ENCODE measurements at regions not wholly inside any gene's neighbourhood (a gene's known extent, or its start where the extent isn't known, plus 50 kb on each side); places are given as distances from the start of the nearest gene placed in this dataset.

DNA sequence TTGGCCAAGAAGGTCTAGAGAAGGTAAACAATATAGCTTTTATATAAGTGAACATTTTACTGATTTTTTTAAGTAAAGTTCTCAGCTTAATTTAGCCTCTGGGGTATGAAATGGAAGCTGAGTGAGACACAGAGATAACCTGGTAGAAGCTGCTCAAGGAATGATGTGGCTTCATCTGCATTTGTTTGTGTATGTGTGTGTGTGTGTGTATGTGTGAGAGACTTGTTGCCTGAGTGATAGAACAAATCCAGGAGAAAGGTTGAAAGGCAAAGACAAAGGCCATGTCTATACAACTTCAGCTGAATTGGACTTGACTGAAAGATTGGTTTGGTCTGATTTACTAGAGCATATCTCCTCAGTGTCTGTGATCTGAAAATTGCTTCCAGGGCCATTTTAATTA, 63.6 kb downstream of the PCDH7 start:
- DNase-seq: no peak

DNA sequence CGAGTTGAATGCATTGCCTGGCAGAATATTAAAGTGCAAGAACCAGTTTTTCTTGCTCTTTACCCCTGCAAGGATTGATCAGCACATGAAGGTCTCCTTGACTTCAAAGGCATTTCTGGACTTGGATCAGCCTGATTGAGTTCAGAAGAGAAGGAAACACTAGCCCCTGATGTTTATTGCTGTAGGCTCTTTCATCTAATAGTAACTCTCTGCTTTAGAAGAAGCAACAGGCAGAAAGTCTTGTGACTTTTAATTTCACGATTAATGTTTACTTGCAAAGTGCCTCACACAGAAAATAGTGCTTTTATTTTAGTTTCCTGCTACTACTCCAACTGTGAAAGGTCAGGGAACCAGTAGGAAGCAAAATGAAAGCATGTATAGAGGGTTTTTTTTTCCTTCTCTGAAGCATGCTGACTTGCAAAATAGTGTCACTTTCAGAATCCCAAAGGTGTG, 69.1 kb downstream of the PCDH7 start:
- peak; percentile 0 for DNase-seq

DNA sequence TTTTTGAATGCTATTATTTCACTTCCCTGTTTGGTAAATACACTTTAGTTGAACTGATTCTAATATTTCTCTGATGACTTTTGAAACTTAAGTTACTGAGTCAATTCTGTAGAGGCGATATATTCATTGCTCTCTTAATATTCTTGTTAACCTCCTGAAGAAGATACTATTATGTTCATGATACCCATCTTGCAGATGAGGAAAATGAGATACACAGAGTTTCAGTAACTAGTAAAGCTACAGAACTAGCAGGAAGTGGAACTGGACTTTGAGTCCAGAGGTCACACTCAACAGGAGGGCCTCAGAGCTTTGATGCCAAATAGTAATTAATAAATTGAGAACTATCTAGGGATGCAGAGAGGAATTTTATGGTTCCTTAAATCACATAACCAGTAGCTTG, 70.0 kb downstream of the PCDH7 start:
- DNase-seq: no peak

DNA sequence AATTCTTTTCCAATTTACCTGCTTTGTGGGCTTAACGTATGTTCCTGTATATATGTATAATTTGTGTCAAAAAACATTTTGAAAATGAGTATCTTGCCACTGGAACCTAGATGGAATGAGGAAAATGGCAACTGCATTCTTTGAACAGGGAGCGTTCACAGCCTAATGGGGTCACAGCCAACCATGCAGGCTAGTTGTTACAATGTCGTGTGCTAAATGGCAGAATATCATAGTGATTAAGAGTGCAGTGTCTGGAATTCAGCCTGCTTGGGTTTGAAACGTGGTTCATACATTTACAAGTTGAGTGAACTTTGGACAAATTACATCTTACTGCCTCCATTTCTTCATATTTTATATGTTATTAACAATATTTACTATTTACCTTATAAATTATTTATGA, 70.8 kb downstream of the PCDH7 start:
- no peak for DNase-seq

DNA sequence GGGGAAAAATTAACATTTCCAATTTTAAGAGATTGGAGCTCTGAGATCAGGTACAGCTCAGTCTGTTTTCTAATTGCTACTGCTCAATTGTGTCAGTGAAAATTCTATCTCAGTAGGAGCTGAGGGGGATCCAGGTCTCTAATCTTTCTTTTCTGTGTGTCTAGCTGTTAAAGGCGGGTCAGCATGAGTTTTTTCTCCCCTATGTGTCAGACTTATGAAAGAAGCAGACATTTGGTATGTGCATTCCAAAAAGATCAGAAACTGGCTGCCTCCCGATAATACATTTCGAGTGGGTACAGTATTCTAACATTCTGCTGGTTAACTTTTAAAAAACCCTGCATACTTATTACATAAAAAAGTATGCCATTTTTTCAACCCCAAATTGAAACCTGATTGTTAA, 72.4 kb downstream of the PCDH7 start:
- DNase-seq: no peak

DNA sequence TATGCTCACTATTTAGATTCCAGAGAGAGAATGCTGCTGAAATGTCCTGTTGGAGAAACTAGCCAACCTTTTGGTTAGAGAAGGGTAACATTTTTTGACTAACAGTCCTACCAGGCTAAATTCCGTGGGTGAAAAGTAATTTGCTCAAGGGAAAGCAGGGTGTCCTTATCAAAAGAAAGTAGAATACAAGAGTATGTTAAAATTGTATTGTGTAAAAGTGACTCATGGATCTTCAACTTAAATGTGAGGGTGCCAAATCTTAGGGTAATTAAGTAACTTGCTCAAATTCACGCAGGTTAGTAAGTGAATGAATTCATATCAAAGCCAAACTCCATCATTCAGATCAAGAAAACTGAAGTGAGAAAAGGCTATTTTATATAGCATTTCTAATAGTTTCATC, 81.7 kb downstream of the PCDH7 start:
- DNase-seq: no peak

DNA sequence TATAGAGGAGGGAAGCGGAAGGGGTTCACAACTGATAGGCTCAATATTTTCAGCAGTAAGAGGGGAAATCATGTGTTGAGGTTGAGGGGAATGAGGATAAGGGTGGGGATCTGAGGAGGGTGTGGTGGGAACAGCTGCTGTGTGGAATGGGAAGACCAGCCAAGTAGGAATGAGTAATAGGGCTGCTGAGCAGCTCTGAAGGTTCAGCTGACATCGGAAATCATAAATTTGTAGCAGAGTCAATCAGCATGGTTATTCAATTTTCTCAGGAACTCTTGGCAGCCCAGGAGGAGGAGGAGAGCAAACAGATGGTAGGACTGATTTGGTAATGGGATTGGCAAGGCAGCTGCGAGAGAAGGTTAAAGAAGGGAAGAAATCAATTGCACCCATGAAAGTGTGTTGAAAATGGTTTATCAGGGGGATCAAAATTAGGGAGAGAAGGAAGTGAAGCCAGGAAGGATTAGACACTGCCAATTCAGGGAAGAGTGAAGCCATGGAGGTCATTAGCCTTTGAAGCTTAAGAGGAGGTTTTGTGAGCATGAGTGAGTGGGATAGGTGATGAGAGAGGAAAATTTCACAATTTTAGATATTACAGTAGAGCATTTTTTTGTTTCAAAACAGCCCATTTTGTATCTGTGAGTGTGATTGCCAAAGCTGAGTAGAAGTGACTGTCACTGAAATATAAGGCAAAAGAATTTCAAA, 82.6 kb downstream of the PCDH7 start:
- no peak for DNase-seq

DNA sequence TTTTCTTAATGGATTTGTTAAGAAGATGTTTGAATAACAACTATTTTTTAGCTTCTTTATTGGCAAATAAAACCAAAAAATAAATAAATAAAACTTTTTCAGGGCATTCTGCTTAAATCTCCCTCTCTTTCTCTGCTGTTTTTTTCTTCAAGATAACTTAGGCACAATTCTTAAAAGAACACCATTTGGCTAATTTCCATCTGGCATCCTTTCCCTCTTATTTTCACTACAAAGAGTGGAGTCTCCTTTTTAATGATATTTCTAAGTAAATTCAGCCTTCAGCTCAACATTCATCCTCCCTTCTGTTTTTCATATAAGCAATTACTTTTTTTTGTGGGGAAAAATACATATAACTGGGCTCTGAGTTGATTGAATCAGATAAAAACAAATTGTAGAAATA, 88.1 kb downstream of the PCDH7 start:
- DNase-seq: no peak

DNA sequence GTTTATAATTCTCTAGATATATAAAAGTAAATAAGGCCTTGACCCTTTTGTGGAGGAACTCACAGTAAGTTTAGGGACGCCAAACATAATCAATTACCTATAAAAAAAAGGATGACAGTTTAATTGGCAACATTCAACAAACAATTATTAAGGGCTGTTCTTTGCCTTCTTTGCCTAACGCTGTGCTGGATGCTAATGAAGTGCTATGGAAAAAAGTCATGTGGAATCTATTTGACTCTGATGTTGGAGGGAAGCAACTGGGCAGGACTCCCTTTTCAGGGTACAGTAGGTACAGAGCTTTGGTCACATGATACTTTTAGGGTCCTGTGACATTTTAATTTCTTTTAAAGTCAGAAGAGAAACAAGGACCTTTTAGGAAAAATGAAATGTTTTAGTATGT, 91.1 kb downstream of the PCDH7 start:
- no peak for DNase-seq

DNA sequence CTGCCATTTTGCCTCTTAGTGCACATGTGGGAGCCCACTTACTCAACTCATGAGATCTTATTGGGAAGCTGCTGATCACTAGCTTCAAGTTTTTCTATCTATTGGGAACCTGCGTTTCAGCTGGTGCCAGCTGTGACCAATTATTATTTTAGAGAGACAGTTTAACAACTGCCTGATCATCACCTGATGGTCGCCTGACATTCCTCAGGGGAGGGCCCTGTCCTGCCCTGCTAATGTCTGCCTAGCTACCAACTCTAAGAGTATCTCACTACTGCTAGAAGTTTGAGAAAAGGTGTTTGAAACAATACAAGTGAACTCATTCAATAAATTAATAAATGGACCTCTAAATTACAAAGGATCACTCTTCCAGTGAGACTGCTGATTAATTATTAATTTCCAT, 95.5 kb downstream of the PCDH7 start:
- no peak for DNase-seq

DNA sequence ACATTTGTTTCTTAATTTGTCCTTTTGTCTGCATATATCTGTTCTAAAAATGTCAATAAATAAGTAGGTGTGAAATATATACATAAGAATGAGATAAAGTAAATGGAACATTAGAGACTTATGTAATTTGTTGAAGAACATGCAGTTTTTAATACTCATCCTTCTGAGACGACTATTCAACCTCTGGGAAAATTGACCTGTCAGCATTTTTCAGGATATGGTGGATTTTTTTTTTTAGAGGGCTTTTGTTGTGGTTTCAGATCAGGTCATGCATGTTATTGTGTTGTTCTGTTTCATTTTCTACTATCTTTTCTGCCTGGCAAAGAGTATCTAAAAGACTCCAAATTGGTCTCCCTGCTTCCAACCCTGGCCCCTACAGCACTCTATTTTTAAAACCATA, 97.3 kb downstream of the PCDH7 start:
- no peak for DNase-seq

DNA sequence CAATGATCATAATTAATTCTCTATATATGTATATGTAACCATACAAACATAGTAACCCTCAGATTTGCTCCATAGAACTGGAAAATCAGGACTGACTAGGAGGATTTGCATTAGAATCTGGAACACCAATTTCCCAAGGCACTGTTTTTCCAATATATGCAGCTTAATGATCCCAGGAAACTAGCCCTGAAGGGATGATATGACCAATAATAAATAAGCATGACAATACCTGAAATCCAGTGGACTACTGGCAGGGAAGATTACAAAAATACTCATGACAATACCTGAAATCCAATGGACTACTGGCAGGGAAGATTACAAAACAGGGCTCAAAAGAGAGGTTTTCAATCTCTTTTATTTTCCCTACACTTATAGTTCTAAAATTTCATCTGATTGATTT, 98.4 kb downstream of the PCDH7 start:
- no peak for DNase-seq

DNA sequence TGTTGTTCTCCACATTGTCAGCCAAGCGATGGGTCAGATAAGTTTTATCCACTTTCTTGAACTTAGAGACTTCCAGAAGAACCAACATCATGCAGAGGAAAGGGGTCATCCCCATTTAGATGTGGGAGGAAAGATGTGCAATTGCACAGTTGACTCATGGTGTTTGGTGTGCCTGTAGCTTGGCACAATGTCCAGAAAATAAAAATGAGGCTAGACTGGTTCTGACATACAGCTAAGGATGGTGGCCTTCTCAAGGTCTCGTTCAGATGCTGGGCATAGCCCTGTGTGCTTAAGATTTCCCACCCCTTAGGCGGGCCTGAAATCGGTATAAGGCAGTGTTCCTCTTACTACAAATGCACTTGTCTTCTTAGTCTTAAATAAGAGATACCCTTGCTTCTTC, 101.1 kb downstream of the PCDH7 start:
- no peak for DNase-seq

DNA sequence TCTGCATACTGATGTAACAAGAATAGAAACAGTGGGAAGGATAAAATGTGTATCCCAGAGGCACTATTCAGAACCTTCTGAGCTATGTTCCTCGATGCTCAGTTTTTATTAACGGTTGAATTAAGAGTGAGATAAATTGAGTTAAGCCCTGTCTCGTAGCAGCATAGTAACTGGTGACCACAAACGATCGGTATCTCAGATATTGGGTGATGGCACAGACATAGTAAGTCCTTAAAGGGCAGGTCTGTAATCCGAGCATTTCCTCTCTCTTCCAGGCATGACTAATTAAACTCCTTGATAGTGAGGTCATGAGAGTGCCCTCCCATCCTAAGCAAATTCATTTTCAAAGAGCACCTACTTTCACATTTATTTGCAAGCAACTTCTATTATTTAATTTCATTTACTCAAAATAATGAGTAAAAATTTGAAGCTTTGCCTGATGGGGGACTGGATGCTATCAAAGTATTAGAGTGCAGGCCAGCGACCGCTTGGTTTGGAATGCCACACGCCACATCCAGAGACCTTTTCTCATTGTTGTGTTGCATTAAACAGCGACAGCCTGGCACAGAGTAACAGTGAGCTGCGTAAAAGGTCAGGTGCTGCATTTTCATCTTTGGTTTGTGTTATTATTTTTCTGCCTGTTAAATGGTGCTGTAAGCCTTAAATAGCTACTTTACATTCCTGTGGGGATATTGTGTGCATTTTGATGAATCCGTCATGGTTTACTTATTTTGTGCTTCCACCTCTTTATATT, 101.9 kb downstream of the PCDH7 start:
- DNase-seq: no peak

DNA sequence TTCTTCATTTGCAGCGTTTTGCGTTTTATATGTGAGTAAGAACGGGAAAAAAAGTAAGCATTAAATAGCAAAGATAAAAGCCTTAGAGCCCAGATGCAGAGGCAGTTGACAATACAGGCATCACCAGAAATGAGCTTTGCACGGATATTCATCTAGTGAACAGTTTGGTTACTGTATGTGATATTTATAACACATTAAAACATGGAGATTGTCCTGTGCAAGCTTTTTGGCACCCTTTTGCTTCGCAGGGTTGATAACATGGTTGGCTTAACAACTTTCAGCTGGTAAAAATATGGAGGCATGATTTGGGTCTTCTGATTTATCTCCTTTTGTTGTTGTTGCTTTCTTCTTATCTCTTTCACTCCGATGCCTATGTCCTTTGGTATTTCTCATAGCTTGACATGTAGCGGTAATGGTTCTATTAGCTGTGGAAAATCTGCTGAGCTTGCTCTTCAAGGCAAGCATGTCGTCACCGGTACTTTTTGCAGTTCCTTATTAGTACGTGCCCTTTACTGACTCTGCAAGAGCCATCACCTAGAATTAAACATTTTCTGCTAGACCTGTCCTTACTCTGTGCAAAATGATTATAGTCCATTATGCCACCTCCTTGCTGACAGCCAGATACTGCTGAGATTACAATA, 102.9 kb downstream of the PCDH7 start:
- no peak for DNase-seq

DNA sequence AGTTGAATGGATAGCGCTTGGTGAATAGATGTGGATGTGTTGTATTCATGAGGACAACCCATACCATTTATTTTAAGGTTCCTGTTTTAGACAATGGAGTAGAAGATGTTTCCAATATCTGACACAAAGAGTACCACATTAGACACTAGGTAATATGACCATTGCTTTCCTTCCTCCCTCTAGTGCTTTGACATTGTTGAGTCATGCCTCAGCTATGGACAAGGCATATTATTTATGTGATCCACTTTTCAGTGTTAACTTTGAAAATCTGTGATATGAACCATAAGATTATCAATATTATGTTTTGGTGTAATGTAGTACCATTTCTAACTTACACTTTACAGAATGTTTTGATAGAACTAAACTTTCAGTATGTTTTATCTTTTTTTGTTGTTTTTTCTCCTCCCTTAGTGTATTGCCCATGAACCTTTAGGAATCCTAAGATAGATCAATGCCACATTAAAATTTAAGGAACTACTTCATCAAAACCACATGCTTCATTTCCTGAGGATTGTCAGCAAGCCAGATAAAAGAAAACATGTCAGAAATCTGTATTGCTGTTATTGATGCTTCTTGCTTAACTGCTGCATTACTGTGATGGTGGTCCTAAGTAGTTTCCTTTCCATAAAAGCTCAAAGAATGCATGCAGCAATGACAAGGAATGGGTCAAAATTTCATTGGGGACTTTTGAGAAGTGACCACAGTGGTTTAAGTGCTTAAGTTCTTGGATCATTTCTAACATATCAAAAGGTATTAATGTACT, 105.0 kb downstream of the PCDH7 start:
- no peak for DNase-seq

DNA sequence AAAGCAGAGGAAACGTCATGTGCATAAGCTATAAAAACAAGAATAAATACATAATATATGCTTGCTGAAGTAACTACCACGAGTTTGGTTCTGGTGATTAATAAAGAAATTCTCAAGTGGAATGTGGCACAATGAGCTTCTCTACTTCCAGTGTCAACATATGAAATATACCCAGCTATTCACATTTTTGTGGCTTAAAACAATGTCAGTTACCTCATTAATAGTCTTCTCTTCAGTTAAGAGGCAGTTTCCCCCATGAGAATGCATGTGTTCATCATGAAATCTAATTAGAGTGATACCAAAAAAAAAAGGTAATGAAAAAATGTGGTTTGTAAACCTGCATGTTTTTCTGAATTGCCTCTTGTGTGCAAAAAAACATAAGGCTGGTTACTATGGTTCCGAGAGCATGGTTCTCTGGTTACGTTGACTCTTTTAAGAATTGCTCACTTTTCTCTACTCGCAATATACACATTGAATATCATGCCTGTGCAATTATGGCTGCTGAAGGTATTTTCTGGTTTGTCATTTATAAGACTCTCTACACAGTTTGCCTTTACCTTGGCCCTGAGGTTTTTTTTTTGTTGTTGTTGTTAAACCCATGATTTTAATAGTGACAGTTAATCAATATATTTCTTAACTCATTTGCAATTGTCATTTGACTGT, 108.2 kb downstream of the PCDH7 start:
- DNase-seq: no peak

DNA sequence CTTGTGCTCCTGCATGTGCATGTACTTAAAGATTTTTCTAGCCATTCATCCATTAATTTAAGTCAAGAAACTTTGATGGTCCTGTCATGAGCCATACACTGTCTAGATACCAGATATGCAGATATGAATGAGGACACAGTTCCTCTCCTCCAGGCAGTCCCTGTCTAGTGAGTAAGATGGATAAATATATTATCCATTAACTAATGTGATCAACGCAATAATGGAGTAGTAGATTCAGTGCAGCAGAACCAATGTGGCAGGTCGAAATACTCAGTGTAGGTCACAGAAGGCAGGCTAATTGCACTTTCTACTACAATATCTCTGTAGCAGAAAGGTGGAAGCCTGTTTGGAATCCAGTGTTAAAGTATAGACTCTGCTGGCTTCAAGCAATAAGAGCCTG, 112.5 kb downstream of the PCDH7 start:
- no peak for DNase-seq

DNA sequence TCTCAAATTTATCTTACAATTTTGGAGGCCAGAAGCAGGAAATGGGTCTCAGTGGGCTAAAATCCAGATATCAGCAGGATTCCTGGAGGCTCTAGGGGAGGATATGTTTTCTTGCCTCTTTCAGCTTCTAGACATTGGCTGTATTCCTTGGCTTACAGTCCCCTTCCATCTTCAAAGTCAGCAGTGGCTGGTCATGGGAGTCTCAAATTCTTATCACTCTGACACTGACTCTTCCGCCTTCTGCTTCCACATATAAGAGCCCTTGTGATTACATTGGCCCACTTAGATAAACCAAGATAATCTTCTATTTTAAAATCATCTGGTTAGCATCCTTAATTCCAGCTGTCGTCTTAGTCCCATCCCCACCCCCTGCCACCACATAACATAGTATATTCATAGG, 113.0 kb downstream of the PCDH7 start:
- no peak for DNase-seq

DNA sequence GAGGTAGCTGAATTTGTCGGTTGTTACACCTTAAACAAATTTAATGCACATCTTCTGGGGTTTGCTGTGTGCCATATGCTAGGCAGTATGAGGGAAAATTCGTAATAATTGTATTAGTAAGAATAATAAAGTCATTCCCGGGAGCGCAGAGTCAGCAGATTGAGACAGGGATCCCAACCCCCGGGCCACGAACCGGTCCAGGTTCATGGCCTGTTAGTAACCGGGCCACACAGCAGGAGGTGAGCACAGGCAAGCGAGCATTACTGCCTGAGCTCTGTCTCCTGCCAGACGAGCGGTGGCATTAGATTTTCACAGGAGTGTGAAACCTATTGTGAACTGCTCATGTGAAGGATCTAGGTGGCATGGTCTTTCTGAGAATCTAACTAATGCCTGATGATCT, 114.9 kb downstream of the PCDH7 start:
- DNase-seq: no peak

DNA sequence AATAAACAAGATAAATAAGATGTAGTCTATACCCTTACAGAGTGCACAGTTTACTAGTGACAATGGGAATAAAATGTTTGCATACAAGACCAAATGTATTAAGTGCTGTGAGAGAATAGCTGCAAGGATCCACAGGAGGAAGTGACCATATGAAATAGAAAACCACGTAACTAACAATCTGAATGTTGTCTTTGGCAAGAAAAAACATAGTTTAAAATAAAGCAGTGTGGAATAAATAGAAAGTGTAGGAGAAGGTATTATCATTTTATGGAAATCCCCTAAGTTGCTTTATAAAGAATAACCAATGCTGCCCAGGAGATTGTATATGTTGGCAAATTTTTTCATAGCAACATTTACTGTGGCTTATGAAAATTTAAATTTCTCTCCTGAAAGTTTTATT, 116.1 kb downstream of the PCDH7 start:
- DNase-seq: no peak

DNA sequence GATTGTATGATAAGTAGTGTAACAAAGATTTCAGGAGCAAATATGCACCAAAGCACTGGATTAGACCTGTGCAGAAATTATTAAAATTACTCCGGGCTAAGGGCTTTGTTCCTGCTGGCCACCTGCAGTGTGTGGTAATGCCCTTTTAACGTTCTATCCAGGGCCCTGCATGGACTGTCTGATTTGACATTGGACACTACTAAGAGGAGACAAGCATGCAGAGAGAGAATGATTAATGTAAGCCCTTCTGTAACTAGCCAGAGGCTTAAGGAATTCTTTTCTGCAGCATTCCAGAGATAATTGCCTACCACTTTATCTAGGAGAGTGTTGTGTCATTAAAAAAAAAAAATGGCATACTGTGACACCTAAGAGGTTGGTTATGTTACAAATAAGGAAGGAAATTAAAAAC, 117.0 kb downstream of the PCDH7 start:
- peak; percentile 42 for DNase-seq

DNA sequence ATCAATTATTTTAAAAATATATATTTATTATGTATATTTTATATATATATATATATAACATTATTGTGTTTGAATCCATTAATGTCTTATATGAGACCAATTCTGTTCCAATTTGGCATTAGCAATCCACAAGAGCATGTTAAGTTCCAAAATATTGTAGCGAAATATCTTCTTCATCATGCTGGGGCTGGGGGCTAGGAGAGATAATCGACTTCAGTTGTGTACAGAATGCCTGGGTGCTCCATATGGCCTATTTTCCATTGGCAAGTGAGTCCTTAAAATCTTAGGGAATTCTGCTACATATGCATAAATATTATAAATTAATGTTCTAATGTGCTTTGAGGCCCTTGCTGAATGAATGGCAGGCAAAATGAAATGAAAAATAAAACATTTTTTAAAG, 117.7 kb downstream of the PCDH7 start:
- no peak for DNase-seq

All from NCI-H69 (cell line).